Tibial nerve (tissue), 4 donors: ENCODE measurements at regions not wholly inside any gene's neighbourhood (a gene's known extent, or its start where the extent isn't known, plus 50 kb on each side); places are given as distances from the start of the nearest gene placed in this dataset.

ENCODE experiments used
- DNase-seq, 2 donors: peaks; one replicate each; pipeline ENCODE4 v3.0.0-alpha.2; 2019; ENCODE audit warnings: low spot score in 2 of 2
- H3K27ac ChIP-seq, 4 donors: fragments of 200-600 bp; sonication (generic) in 3 of 4; one replicate each; pipeline ENCODE4 v1.5.1; 2017 to 2019; ENCODE audit warnings: mild to moderate bottlenecking in 1 of 4
- H3K27me3 ChIP-seq, 2 donors: fragments of 200-600 bp; sonication (generic) in 1 of 2; one replicate each; pipeline versions ENCODE4 v1.5.1 to v1.6.0; 2017 to 2019
- H3K36me3 ChIP-seq, 3 donors: fragments of 200-600 bp; sonication (generic); one replicate each; pipeline ENCODE4 v1.5.1; 2018 to 2019
- H3K4me1 ChIP-seq, 4 donors: fragments of 200-600 bp; sonication (generic) in 3 of 4; one replicate each; pipeline ENCODE4 v1.5.1; 2017 to 2019
- H3K4me3 ChIP-seq, 4 donors: fragments of 200-600 bp; sonication (generic) in 3 of 4; one replicate each; pipeline ENCODE4 v1.5.1; 2017 to 2019; ENCODE audit warnings: mild to moderate bottlenecking in 1 of 4, moderate library complexity in 1 of 4
- H3K9me3 ChIP-seq, 4 donors: fragments of 200-600 bp; sonication (generic) in 3 of 4; one replicate each; pipeline ENCODE4 v1.5.1; 2017 to 2019
- EP300 ChIP-seq, 2 donors: sonication (generic); formaldehyde crosslinking; IDR thresholded peaks; one replicate each; pipeline ENCODE4 v1.6.1; 2017; ENCODE audit warnings: antibody characterized with exemption in 2 of 2, mild to moderate bottlenecking in 1 of 2
- POLR2A ChIP-seq, 2 donors: fragments of 450-650 bp; IDR thresholded peaks; one replicate each; pipeline ENCODE4 v1.6.1; 2017; ENCODE audit warnings: antibody characterized with exemption in 2 of 2, mild to moderate bottlenecking in 2 of 2, moderate library complexity in 2 of 2
- WGBS, 2 donors: methylation state at CpG; one replicate each; pipeline ENCODE4 v1.1.5; 2018; 5-methylcytosine and 5-hydroxymethylcytosine counted together
- TF ChIP-seq, protein P1 (sequence below), 5 experiments: fragments of 200-600 bp in 3 of 5; fragments of 450-650 bp in 2 of 5; sonication (generic) in 3 of 5; IDR thresholded peaks; one replicate each; pipeline ENCODE4 v1.5.1; 2016 to 2019; ENCODE audit warnings: antibody characterized with exemption in 5 of 5, mild to moderate bottlenecking in 3 of 5, moderate library complexity in 2 of 5

DNA sequence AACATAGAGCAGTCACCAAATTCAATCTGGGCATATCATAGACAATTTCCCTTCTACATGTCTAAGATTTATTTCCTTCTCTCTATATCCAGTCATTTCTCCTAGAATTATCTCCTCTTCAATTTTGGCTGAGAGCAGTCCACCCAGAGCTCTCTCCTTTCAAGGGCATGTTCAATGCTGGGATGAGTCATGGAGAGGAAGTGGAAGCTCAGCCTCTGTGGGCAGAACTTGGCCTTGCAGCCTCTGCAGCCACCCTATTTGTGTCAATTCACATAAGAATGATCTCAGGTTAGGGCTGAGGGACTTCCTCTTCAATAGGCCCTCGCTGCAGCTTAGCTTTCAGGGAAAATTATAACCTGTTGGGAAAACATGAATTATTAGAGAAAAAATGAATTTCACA, 560.8 kb downstream of the POM121L12 start:
- no peaks in the 10 kb centered on the region for H3K36me3 ChIP-seq
- H3K9me3 ChIP-seq, result no peaks in the 10 kb centered on the region
- no peaks in the 10 kb centered on the region for H3K4me1 ChIP-seq
- TF ChIP-seq, protein P1, sequence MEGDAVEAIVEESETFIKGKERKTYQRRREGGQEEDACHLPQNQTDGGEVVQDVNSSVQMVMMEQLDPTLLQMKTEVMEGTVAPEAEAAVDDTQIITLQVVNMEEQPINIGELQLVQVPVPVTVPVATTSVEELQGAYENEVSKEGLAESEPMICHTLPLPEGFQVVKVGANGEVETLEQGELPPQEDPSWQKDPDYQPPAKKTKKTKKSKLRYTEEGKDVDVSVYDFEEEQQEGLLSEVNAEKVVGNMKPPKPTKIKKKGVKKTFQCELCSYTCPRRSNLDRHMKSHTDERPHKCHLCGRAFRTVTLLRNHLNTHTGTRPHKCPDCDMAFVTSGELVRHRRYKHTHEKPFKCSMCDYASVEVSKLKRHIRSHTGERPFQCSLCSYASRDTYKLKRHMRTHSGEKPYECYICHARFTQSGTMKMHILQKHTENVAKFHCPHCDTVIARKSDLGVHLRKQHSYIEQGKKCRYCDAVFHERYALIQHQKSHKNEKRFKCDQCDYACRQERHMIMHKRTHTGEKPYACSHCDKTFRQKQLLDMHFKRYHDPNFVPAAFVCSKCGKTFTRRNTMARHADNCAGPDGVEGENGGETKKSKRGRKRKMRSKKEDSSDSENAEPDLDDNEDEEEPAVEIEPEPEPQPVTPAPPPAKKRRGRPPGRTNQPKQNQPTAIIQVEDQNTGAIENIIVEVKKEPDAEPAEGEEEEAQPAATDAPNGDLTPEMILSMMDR (IDR thresholded peaks at IDR 0.05), result no peak
- no peak for TF ChIP-seq EP300 (IDR thresholded peaks at IDR 0.05)
- TF ChIP-seq POLR2A (IDR thresholded peaks at IDR 0.05), result no peak
- H3K27ac ChIP-seq, result no peak overlapping the region
- DNase-seq, result no peak
- WGBS, 2 donors, result 54 to 76% methylated on average over 1 of the region's 1 CpG
- no peak overlapping the region for H3K4me3 ChIP-seq
- no peaks in the 10 kb centered on the region for H3K27me3 ChIP-seq

DNA sequence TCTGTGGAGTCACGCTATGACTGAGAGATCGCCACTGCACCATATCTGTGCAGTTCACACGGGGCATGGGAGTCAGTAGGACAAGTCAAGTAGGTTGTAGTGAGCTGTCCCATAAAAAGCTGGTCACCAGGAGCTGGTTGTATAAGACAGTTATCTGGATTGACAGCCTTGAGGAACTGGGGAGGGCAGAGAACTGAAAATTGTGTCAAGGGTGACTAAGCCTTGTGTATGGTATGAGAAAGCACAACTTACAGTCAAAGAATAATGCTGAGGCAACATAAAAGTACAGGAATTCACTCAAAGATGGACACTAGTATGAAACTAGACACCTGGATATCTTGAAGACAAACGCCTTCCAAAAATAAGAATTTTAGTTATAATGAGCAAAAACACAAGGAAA, 564.9 kb downstream of the POM121L12 start:
- TF ChIP-seq, protein P1 (IDR thresholded peaks at IDR 0.05), result no peak
- no peak for TF ChIP-seq EP300 (IDR thresholded peaks at IDR 0.05)
- TF ChIP-seq POLR2A (IDR thresholded peaks at IDR 0.05), result no peak
- no peak for DNase-seq
- 84 to 85% methylated on average over 4 of the region's 4 CpGs for WGBS, 2 donors
- Histone ChIP-seq H3K4me3 (no peak overlapping the region), H3K27me3 (no peaks in the 10 kb centered on the region), H3K27ac (no peak overlapping the region), H3K36me3 (no peaks in the 10 kb centered on the region), H3K9me3 (no peaks in the 10 kb centered on the region), H3K4me1 (no peaks in the 10 kb centered on the region)

DNA sequence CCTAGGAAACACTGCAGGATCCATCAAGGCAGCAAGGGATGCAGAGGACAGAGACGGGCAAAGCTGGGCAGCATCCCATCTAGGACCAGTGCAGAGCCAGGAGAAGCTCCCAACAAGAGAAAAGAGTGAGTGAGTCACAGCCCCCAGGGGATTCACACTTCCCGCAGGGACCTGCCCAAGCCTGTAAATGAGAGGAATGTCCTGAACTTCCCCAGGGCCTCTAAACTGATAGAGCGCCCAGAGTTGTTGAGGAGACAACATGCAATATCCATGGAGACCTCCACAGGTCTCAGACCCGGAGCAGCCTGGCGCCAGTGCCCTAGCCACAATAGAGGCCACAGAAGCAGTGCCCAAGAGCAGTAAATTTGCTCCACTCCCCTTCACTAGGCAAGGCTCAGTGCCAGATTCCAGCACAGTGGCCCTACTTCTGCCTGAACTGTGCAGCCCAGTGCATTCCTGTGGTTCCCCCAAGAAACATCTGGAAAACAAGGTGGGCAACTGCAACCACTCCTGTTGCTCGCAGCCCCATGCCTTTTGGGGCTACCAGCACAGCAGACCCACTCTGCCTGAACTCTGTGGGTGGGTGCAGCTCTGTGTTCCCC, 567.5 kb downstream of the POM121L12 start:
- Histone ChIP-seq H3K27me3 (no peaks in the 10 kb centered on the region), H3K4me3 (no peak overlapping the region), H3K36me3 (no peaks in the 10 kb centered on the region), H3K27ac (no peak overlapping the region), H3K4me1 (no peaks in the 10 kb centered on the region), H3K9me3 (no peaks in the 10 kb centered on the region)
- 85 to 88% methylated on average over 3 to 6 of the region's 6 CpGs for WGBS, 2 donors
- TF ChIP-seq, protein P1 (IDR thresholded peaks at IDR 0.05), result no peak
- no peak for TF ChIP-seq POLR2A (IDR thresholded peaks at IDR 0.05)
- TF ChIP-seq EP300 (IDR thresholded peaks at IDR 0.05), result no peak
- DNase-seq, result no peak

DNA sequence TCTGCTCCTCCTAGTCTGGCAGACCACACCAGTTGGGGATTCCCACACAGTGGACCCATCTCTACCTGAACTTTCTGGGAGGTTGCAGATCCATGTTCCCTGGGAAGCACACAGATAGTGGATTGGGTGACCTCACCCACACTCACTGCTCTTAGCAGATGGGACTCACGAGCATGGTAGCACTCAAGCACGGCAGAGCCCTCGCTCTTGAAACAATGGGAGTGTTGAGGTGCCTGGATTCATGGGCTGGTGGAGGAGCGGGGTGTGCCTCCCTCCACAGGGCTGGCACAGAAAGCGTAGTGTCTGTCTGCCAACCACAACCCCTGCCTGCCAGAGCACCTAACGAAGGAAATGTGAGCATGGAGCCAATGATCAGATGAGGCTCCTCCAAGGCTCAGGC, 568.0 kb downstream of the POM121L12 start:
- H3K4me3 ChIP-seq, result no peak overlapping the region
- WGBS, 2 donors, result 78 to 82% methylated on average over 6 of the region's 6 CpGs

DNA sequence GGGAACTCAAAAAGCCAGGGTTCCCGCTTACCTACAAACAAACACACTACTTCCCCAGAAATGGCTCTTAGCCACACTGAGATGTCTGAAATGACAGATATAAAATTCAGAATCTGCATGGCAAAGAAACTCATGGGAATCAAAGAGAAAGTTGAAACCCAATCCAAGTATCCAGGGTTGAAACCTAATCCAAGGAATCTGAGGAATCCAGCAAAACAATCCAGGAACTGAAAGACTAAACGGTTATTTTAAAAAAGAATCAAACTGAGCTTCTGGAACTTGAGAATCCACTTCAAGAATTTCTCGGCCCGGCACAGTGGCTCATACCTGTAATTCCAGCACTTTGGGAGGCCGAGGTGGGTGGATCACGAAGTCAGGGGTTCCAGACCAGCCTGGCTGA, 568.8 kb downstream of the POM121L12 start:
- 56 to 66% methylated on average over 6 of the region's 6 CpGs for WGBS, 2 donors
- Histone ChIP-seq H3K4me1 (no peaks in the 10 kb centered on the region), H3K27me3 (no peaks in the 10 kb centered on the region), H3K36me3 (no peaks in the 10 kb centered on the region), H3K27ac (no peak overlapping the region), H3K4me3 (no peak overlapping the region), H3K9me3 (no peaks in the 10 kb centered on the region)
- TF ChIP-seq, protein P1 (IDR thresholded peaks at IDR 0.05), result no peak
- TF ChIP-seq EP300 (IDR thresholded peaks at IDR 0.05) (no peak), POLR2A (IDR thresholded peaks at IDR 0.05) (no peak)
- DNase-seq, result no peak

More for the DNA sequence above, 568.0 kb downstream of the POM121L12 start:
- Histone ChIP-seq H3K4me1 (no peaks in the 10 kb centered on the region), H3K9me3 (no peaks in the 10 kb centered on the region), H3K27ac (no peak overlapping the region), H3K36me3 (no peaks in the 10 kb centered on the region), H3K27me3 (no peaks in the 10 kb centered on the region)
- TF ChIP-seq POLR2A (IDR thresholded peaks at IDR 0.05) (no peak), EP300 (IDR thresholded peaks at IDR 0.05) (no peak)
- TF ChIP-seq, protein P1 (IDR thresholded peaks at IDR 0.05), result no peak
- DNase-seq, result no peak
